ENCODE measurements at regions not wholly inside any gene's neighbourhood (a gene's known extent, or its start where the extent isn't known, plus 50 kb on each side); places are given as distances from the start of the nearest gene placed in this dataset.
A peak's percentile ranks its signal among the peaks of the same experiment; 100 is the strongest.

GRCh38 chr12:124713436-124714082, 146.1 kb upstream of the NCOR2 start (continued):
- TF ChIP-seq E2F8 (IDR thresholded peaks at IDR 0.05; ENCODE audit: low read depth, partially characterized antibody) (no peak), IRF4 (IDR thresholded peaks at IDR 0.05; ENCODE audit: low read depth, low read length) (peak; percentile 98), E2F4 (IDR thresholded peaks at IDR 0.05; ENCODE audit: low read depth, low read length) (no peak), RBBP5 (conservative IDR thresholded peaks at IDR 0.05) (no peak), MTA2 (IDR thresholded peaks at IDR 0.05; ENCODE audit: low read depth) (peak; percentile 86), CREB1 (IDR thresholded peaks at IDR 0.05; ENCODE audit: low read depth) (peak; percentile 79), CUX1 (IDR thresholded peaks at IDR 0.05; ENCODE audit: insufficient replicate concordance, low read depth, low read length) (no peak), MLLT1 (IDR thresholded peaks at IDR 0.05) (no peak), BCLAF1 (IDR thresholded peaks at IDR 0.05) (no peak), NFIC (IDR thresholded peaks at IDR 0.05; ENCODE audit: low read depth, low read length) (peak; percentile 96), SUZ12 (IDR thresholded peaks at IDR 0.05; ENCODE audit: unreplicated experiment) (no peak), RCOR1 (conservative IDR thresholded peaks at IDR 0.05; ENCODE audit: low read depth, low read length) (no peak), PAX8 (IDR thresholded peaks at IDR 0.05) (no peak), HDAC2 (IDR thresholded peaks at IDR 0.05) (no peak), RAD21 (IDR thresholded peaks at IDR 0.05; ENCODE audit: insufficient read depth, low read depth, low read length) (peak; percentile 29; the same call in 1 of the 2 replicates), CHD4 (IDR thresholded peaks at IDR 0.05) (no peak), YBX1 (IDR thresholded peaks at IDR 0.05) (no peak), TAF1 (IDR thresholded peaks at IDR 0.05; ENCODE audit: borderline replicate concordance, low read depth, low read length) (no peak)
